HL-60/S4 (cell line): ENCODE measurements at regions not wholly inside any gene's neighbourhood (a gene's known extent, or its start where the extent isn't known, plus 50 kb on each side); places are given as distances from the start of the nearest gene placed in this dataset.
"Not testable (repeated sequence)": the region's sequence is repeated elsewhere in the genome, so short reads cannot be mapped to it uniquely, and the experiment has no call there.

Experiments used
- in situ Hi-C: fragments of 300-500 bp; cut with MboI; formaldehyde crosslinking; loops from 2 replicates; pipeline ENCODE4 v1.14.3; 2022; ENCODE audit warnings: low sequenced_read_pairs

GRCh38 chr16:86243571-86244154 is 266.7 kb upstream of the FOXF1 start:
- in situ Hi-C loops: no loop called here

- in situ Hi-C loops: no loop called here
Observed at GRCh38 chr16:86244158-86244557, 266.2 kb upstream of the FOXF1 start.

GRCh38 chr16:86244936-86245335 is 265.4 kb upstream of the FOXF1 start:
- in situ Hi-C loops: no loop called here

GRCh38 chr16:86245351-86245750 is 265.0 kb upstream of the FOXF1 start:
- in situ Hi-C loops: no loop called here

- in situ Hi-C loops: no loop called here
Observed at GRCh38 chr16:86245895-86246294, 264.4 kb upstream of the FOXF1 start.

GRCh38 chr16:86248310-86248905 is 261.9 kb upstream of the FOXF1 start:
- in situ Hi-C loops: no loop called here

GRCh38 chr16:86249631-86250030 is 260.7 kb upstream of the FOXF1 start:
- in situ Hi-C loops: no loop called here

- in situ Hi-C loops: no loop called here
Observed at GRCh38 chr16:86251682-86252081, 258.6 kb upstream of the FOXF1 start.

GRCh38 chr16:86252596-86252995 is 257.7 kb upstream of the FOXF1 start:
- in situ Hi-C loops: no loop called here

GRCh38 chr16:86255966-86256365 is 254.4 kb upstream of the FOXF1 start:
- in situ Hi-C loops: no loop called here

GRCh38 chr16:86256995-86257394 is 253.3 kb upstream of the FOXF1 start:
- in situ Hi-C loops: no loop called here

GRCh38 chr16:86257546-86257945 is 252.8 kb upstream of the FOXF1 start:
- in situ Hi-C loops: no loop called here

- in situ Hi-C loops: no loop called here
Observed at GRCh38 chr16:86258713-86259112, 251.6 kb upstream of the FOXF1 start.

GRCh38 chr16:86259499-86259898 is 250.8 kb upstream of the FOXF1 start:
- in situ Hi-C loops: no loop called here

- in situ Hi-C loops: no loop called here
Observed at GRCh38 chr16:86261379-86261778, 248.9 kb upstream of the FOXF1 start.

GRCh38 chr16:86267657-86268056 is 242.7 kb upstream of the FOXF1 start:
- in situ Hi-C loops: not testable (repeated sequence)

- in situ Hi-C loops: no loop called here
Observed at GRCh38 chr16:86270696-86271095, 239.6 kb upstream of the FOXF1 start.

- in situ Hi-C loops: no loop called here
Observed at GRCh38 chr16:86272744-86273143, 237.6 kb upstream of the FOXF1 start.

GRCh38 chr16:86277221-86277620 is 233.1 kb upstream of the FOXF1 start:
- in situ Hi-C loops: no loop called here

GRCh38 chr16:86277859-86278258 is 232.5 kb upstream of the FOXF1 start:
- in situ Hi-C loops: not testable (repeated sequence)

- in situ Hi-C loops: no loop called here
Observed at GRCh38 chr16:86281421-86281820, 228.9 kb upstream of the FOXF1 start.

- in situ Hi-C loops: no loop called here
Observed at GRCh38 chr16:86283944-86284343, 226.4 kb upstream of the FOXF1 start.

- in situ Hi-C loops: no loop called here
Observed at GRCh38 chr16:86285421-86285820, 224.9 kb upstream of the FOXF1 start.
